ENCODE measurements at regions not wholly inside any gene's neighbourhood (a gene's known extent, or its start where the extent isn't known, plus 50 kb on each side); places are given as distances from the start of the nearest gene placed in this dataset.
"Not testable (repeated sequence)": the region's sequence is repeated elsewhere in the genome, so short reads cannot be mapped to it uniquely, and the experiment has no call there.

DNA sequence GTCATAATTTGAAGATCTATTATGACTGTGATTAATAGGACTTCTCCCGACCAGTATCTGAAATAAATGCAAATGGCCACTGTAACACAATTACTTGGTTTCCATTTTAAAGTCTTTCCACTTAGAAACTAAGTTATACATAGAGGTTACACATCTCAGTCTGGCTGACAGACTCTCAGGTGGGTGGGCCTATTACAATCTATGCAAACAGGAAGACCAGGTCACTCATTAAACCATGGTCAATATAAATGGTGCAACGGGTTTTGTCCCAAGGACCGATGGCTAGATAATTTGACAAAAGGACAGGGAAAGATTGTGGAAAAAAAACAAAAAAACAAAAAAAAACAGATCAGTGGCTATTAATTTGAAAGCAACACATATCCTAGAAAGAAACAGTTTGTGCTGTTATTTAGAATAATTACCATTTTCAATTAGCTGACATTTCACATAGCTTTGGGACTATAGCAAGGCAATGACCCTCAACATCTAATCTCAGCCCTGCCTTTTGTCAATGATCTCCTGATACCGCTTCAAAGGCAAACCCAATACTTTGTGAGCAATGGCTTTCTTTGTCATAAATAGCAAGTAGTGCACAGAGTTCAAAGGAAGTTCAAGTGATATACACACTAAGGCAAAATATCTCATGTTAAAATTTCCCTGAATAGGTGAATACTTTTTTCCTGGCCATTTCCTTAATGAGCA lies 50.8 kb upstream of the LYSMD4 start:
- not testable (repeated sequence) for TF ChIP-seq ZC3H10, RARB, ZNF70, SNAI2 (CRISPR knock-in tag; IDR thresholded peaks at IDR 0.05)

Measured in SK-N-SH treated with all-trans-retinoic acid at 6 μM for 48 hours (cell line).